Left cardiac atrium (tissue), 4 donors: ENCODE measurements at regions not wholly inside any gene's neighbourhood (a gene's known extent, or its start where the extent isn't known, plus 50 kb on each side); places are given as distances from the start of the nearest gene placed in this dataset.

ENCODE experiments used
- ATAC-seq, 2 donors: fragments of 200-7000 bp; cut with Tn5 transposase; one replicate each; pipeline ENCODE4 v1.9.1; 2020; ENCODE audit warnings: mild to moderate bottlenecking in 2 of 2, moderate library complexity in 2 of 2
- DNase-seq: peaks from one replicate; pipeline ENCODE4 v3.0.0-alpha.2; 2020
- intact Hi-C, 2 donors: fragments of 100-400 bp; cut with DNase I; formaldehyde crosslinking; loops; one replicate each; pipeline versions ENCODE4 v1.14.1 to v1.15.1; 2022 to 2023
- donor health status: DM: no; HTN: yes; CAD: no.
- donor health status: DM: no; HTN: yes; CAD: no; lungs with severe emphysema.
- donor health status: DM: yes; HTN: yes; CAD: no.
- donor health status: Dilated cardiomyopathy.

- DNase-seq, result no peak
- intact Hi-C loops, result no loop called here
- ATAC-seq, result no peak
Measured at GRCh38 chr17:74063439-74063838, 140.0 kb upstream of the RPL38 start.

- intact Hi-C loops, result no loop called here
- ATAC-seq (no peak), DNase-seq (no peak)
Measured at GRCh38 chr17:74070374-74070773, 133.1 kb upstream of the RPL38 start.

GRCh38 chr17:74070998-74071679, 132.3 kb upstream of the RPL38 start:
- DNase-seq (no peak), ATAC-seq (no peak)
- intact Hi-C loops, result no loop called here

- intact Hi-C loops, result no loop called here
- ATAC-seq (no peak), DNase-seq (no peak)
Measured at GRCh38 chr17:74072340-74072739, 131.1 kb upstream of the RPL38 start.

GRCh38 chr17:74076446-74076845, 127.0 kb upstream of the RPL38 start:
- ATAC-seq (no peak), DNase-seq (no peak)
- intact Hi-C loops, result no loop called here

- intact Hi-C loops, result no loop called here
- ATAC-seq, result no peak
Measured at GRCh38 chr17:74077231-74077630, 126.2 kb upstream of the RPL38 start.

GRCh38 chr17:74078363-74078941, 125.0 kb upstream of the RPL38 start:
- ATAC-seq (no peak), DNase-seq (no peak)
- intact Hi-C loops, result no loop called here

More at GRCh38 chr17:74077231-74077630, 126.2 kb upstream of the RPL38 start:
- DNase-seq, result no peak

- no peak for ATAC-seq
- DNase-seq, result no peak
- intact Hi-C loops, result no loop called here
Measured at GRCh38 chr17:74079537-74080300, 123.8 kb upstream of the RPL38 start.

- no peak for DNase-seq
- ATAC-seq, result no peak
- intact Hi-C loops, result no loop called here
Measured at GRCh38 chr17:74080656-74081582, 122.6 kb upstream of the RPL38 start.

- no peak for DNase-seq
- intact Hi-C loops, result no loop called here
- ATAC-seq, result no peak
Measured at GRCh38 chr17:74082886-74083285, 120.6 kb upstream of the RPL38 start.

GRCh38 chr17:74083321-74083720, 120.2 kb upstream of the RPL38 start:
- intact Hi-C loops, result no loop called here
- no peak for ATAC-seq
- DNase-seq, result no peak

- ATAC-seq, result no peak
- intact Hi-C loops, result no loop called here
- no peak for DNase-seq
Measured at GRCh38 chr17:74085434-74085833, 118.0 kb upstream of the RPL38 start.

GRCh38 chr17:74087002-74087585, 116.4 kb upstream of the RPL38 start:
- intact Hi-C loops, result no loop called here
- ATAC-seq (no peak), DNase-seq (no peak)

- intact Hi-C loops, result no loop called here
- no peak for DNase-seq
- no peak for ATAC-seq
Measured at GRCh38 chr17:74088285-74088933, 115.1 kb upstream of the RPL38 start.

GRCh38 chr17:74088934-74089329, 114.5 kb upstream of the RPL38 start:
- intact Hi-C loops, result no loop called here

GRCh38 chr17:74089380-74089779, 114.1 kb upstream of the RPL38 start:
- DNase-seq (no peak), ATAC-seq (no peak)
- intact Hi-C loops, result no loop called here

More at GRCh38 chr17:74088934-74089329, 114.5 kb upstream of the RPL38 start:
- DNase-seq, result no peak
- ATAC-seq, result no peak

GRCh38 chr17:74089869-74090464, 113.5 kb upstream of the RPL38 start:
- no peak for DNase-seq
- no peak for ATAC-seq
- intact Hi-C loops, result no loop called here

- no peak for ATAC-seq
- intact Hi-C loops, result no loop called here
- no peak for DNase-seq
Measured at GRCh38 chr17:74094651-74095050, 108.8 kb upstream of the RPL38 start.
